ENCODE measurements at regions not wholly inside any gene's neighbourhood (a gene's known extent, or its start where the extent isn't known, plus 50 kb on each side); places are given as distances from the start of the nearest gene placed in this dataset.
A peak's percentile ranks its signal among the peaks of the same experiment; 100 is the strongest.

- Histone ChIP-seq H3K27me3 (ENCODE audit: control insufficient read depth in 1 of 2, insufficient read depth in 2 of 2, low read length in 1 of 2) (no peaks in the 10 kb centered on the region), H3K27ac (ENCODE audit: low read depth in 1 of 2, low read length in 2 of 2) (no peak overlapping the region), H3K36me3 (ENCODE audit: control insufficient read depth in 1 of 2, insufficient read depth in 2 of 2, low read length in 1 of 2) (no peaks in the 10 kb centered on the region), H3K4me1 (ENCODE audit: control insufficient read depth in 1 of 2, insufficient read depth in 2 of 2, low read length in 2 of 2) (no peaks in the 10 kb centered on the region), H3K9me3 (ENCODE audit: control insufficient read depth, low read length) (no peaks in the 10 kb centered on the region), H3K4me3 (ENCODE audit: low read length in 2 of 2) (no peak overlapping the region)
- ATAC-seq (ENCODE audit: low FRiP score), result peak; percentile 66
- WGBS, 2 donors, result 8 to 11% methylated on average over 14 of the region's 14 CpGs
- intact Hi-C loops (cut with DNase I), result no loop called here
- peak; percentile 36 to 77 for DNase-seq
These were observed 59.2 kb upstream of the ADGRB3 start for GRCh38 chr6:68575765-68576439.

- intact Hi-C loops (cut with DNase I), result no loop called here
- WGBS, 2 donors, result 82 to 84% methylated on average over 4 of the region's 4 CpGs
These were observed 62.1 kb upstream of the ADGRB3 start for GRCh38 chr6:68572975-68573374.

GRCh38 chr6:68572525-68572924, 62.6 kb upstream of the ADGRB3 start:
- H3K4me3 ChIP-seq (ENCODE audit: low read length in 2 of 2), result no peak overlapping the region
- no peaks in the 10 kb centered on the region for H3K4me1 ChIP-seq (ENCODE audit: control insufficient read depth in 1 of 2, insufficient read depth in 2 of 2, low read length in 2 of 2)
- H3K9me3 ChIP-seq (ENCODE audit: control insufficient read depth, low read length), result no peaks in the 10 kb centered on the region
- no peak for DNase-seq
- 78 to 81% methylated on average over 2 of the region's 2 CpGs for WGBS, 2 donors
- no peaks in the 10 kb centered on the region for H3K27me3 ChIP-seq (ENCODE audit: control insufficient read depth in 1 of 2, insufficient read depth in 2 of 2, low read length in 1 of 2)
- H3K27ac ChIP-seq (ENCODE audit: low read depth in 1 of 2, low read length in 2 of 2), result no peak overlapping the region
- ATAC-seq (ENCODE audit: low FRiP score), result no peak
- H3K36me3 ChIP-seq (ENCODE audit: control insufficient read depth in 1 of 2, insufficient read depth in 2 of 2, low read length in 1 of 2), result no peaks in the 10 kb centered on the region
- intact Hi-C loops (cut with DNase I), result no loop called here

More at GRCh38 chr6:68572975-68573374, 62.1 kb upstream of the ADGRB3 start:
- Histone ChIP-seq H3K36me3 (ENCODE audit: control insufficient read depth in 1 of 2, insufficient read depth in 2 of 2, low read length in 1 of 2) (no peaks in the 10 kb centered on the region), H3K9me3 (ENCODE audit: control insufficient read depth, low read length) (no peaks in the 10 kb centered on the region), H3K4me1 (ENCODE audit: control insufficient read depth in 1 of 2, insufficient read depth in 2 of 2, low read length in 2 of 2) (no peaks in the 10 kb centered on the region), H3K27me3 (ENCODE audit: control insufficient read depth in 1 of 2, insufficient read depth in 2 of 2, low read length in 1 of 2) (no peaks in the 10 kb centered on the region), H3K27ac (ENCODE audit: low read depth in 1 of 2, low read length in 2 of 2) (no peak overlapping the region), H3K4me3 (ENCODE audit: low read length in 2 of 2) (no peak overlapping the region)
- DNase-seq (no peak), ATAC-seq (ENCODE audit: low FRiP score) (no peak)

GRCh38 chr6:68559716-68560115, 75.4 kb upstream of the ADGRB3 start:
- no peak overlapping the region for H3K27ac ChIP-seq (ENCODE audit: low read depth in 1 of 2, low read length in 2 of 2)
- intact Hi-C loops (cut with DNase I), result no loop called here
- 39 to 42% methylated on average over 5 of the region's 5 CpGs for WGBS, 2 donors

GRCh38 chr6:68559070-68559469, 76.0 kb upstream of the ADGRB3 start:
- intact Hi-C loops (cut with DNase I), result no loop called here

More at GRCh38 chr6:68559716-68560115, 75.4 kb upstream of the ADGRB3 start:
- H3K27me3 ChIP-seq (ENCODE audit: control insufficient read depth in 1 of 2, insufficient read depth in 2 of 2, low read length in 1 of 2), result no peaks in the 10 kb centered on the region
- no peaks in the 10 kb centered on the region for H3K36me3 ChIP-seq (ENCODE audit: control insufficient read depth in 1 of 2, insufficient read depth in 2 of 2, low read length in 1 of 2)
- no peak for ATAC-seq (ENCODE audit: low FRiP score)
- H3K9me3 ChIP-seq (ENCODE audit: control insufficient read depth, low read length), result no peaks in the 10 kb centered on the region
- no peak overlapping the region for H3K4me3 ChIP-seq (ENCODE audit: low read length in 2 of 2)
- no peak for DNase-seq
- H3K4me1 ChIP-seq (ENCODE audit: control insufficient read depth in 1 of 2, insufficient read depth in 2 of 2, low read length in 2 of 2), result no peaks in the 10 kb centered on the region

GRCh38 chr6:68546620-68547019, 88.5 kb upstream of the ADGRB3 start:
- no peak for ATAC-seq (ENCODE audit: low FRiP score)

More at GRCh38 chr6:68559070-68559469, 76.0 kb upstream of the ADGRB3 start:
- Histone ChIP-seq H3K27me3 (ENCODE audit: control insufficient read depth in 1 of 2, insufficient read depth in 2 of 2, low read length in 1 of 2) (no peaks in the 10 kb centered on the region), H3K4me1 (ENCODE audit: control insufficient read depth in 1 of 2, insufficient read depth in 2 of 2, low read length in 2 of 2) (no peaks in the 10 kb centered on the region), H3K9me3 (ENCODE audit: control insufficient read depth, low read length) (no peaks in the 10 kb centered on the region), H3K27ac (ENCODE audit: low read depth in 1 of 2, low read length in 2 of 2) (no peak overlapping the region), H3K36me3 (ENCODE audit: control insufficient read depth in 1 of 2, insufficient read depth in 2 of 2, low read length in 1 of 2) (no peaks in the 10 kb centered on the region), H3K4me3 (ENCODE audit: low read length in 2 of 2) (no peak overlapping the region)
- ATAC-seq (ENCODE audit: low FRiP score), result no peak
- DNase-seq, result no peak
- 0 to 6% methylated on average over 1 of the region's 1 CpG for WGBS, 2 donors

GRCh38 chr6:68544450-68544849, 90.6 kb upstream of the ADGRB3 start:
- DNase-seq (no peak), ATAC-seq (ENCODE audit: low FRiP score) (no peak)
- Histone ChIP-seq H3K4me3 (ENCODE audit: low read length in 2 of 2) (no peak overlapping the region), H3K9me3 (ENCODE audit: control insufficient read depth, low read length) (no peaks in the 10 kb centered on the region), H3K4me1 (ENCODE audit: control insufficient read depth in 1 of 2, insufficient read depth in 2 of 2, low read length in 2 of 2) (no peaks in the 10 kb centered on the region), H3K27me3 (ENCODE audit: control insufficient read depth in 1 of 2, insufficient read depth in 2 of 2, low read length in 1 of 2) (no peaks in the 10 kb centered on the region), H3K27ac (ENCODE audit: low read depth in 1 of 2, low read length in 2 of 2) (no peak overlapping the region), H3K36me3 (ENCODE audit: control insufficient read depth in 1 of 2, insufficient read depth in 2 of 2, low read length in 1 of 2) (no peaks in the 10 kb centered on the region)
- intact Hi-C loops (cut with DNase I), result no loop called here
- 69 to 71% methylated on average over 3 of the region's 3 CpGs for WGBS, 2 donors

More at GRCh38 chr6:68546620-68547019, 88.5 kb upstream of the ADGRB3 start:
- Histone ChIP-seq H3K4me1 (ENCODE audit: control insufficient read depth in 1 of 2, insufficient read depth in 2 of 2, low read length in 2 of 2) (no peaks in the 10 kb centered on the region), H3K9me3 (ENCODE audit: control insufficient read depth, low read length) (no peaks in the 10 kb centered on the region), H3K4me3 (ENCODE audit: low read length in 2 of 2) (no peak overlapping the region), H3K36me3 (ENCODE audit: control insufficient read depth in 1 of 2, insufficient read depth in 2 of 2, low read length in 1 of 2) (no peaks in the 10 kb centered on the region), H3K27me3 (ENCODE audit: control insufficient read depth in 1 of 2, insufficient read depth in 2 of 2, low read length in 1 of 2) (no peaks in the 10 kb centered on the region), H3K27ac (ENCODE audit: low read depth in 1 of 2, low read length in 2 of 2) (no peak overlapping the region)
- intact Hi-C loops (cut with DNase I), result no loop called here
- no peak for DNase-seq
- 74 to 77% methylated on average over 1 of the region's 1 CpG for WGBS, 2 donors

GRCh38 chr6:68533339-68533795, 101.7 kb upstream of the ADGRB3 start:
- Histone ChIP-seq H3K4me1 (ENCODE audit: control insufficient read depth in 1 of 2, insufficient read depth in 2 of 2, low read length in 2 of 2) (no peaks in the 10 kb centered on the region), H3K9me3 (ENCODE audit: control insufficient read depth, low read length) (no peaks in the 10 kb centered on the region), H3K27me3 (ENCODE audit: control insufficient read depth in 1 of 2, insufficient read depth in 2 of 2, low read length in 1 of 2) (no peaks in the 10 kb centered on the region), H3K4me3 (ENCODE audit: low read length in 2 of 2) (no peak overlapping the region), H3K27ac (ENCODE audit: low read depth in 1 of 2, low read length in 2 of 2) (no peak overlapping the region), H3K36me3 (ENCODE audit: control insufficient read depth in 1 of 2, insufficient read depth in 2 of 2, low read length in 1 of 2) (no peaks in the 10 kb centered on the region)
- intact Hi-C loops (cut with DNase I), result no loop called here
- DNase-seq, result peak in 1 of 2 donors; percentile 36
- no peak for ATAC-seq (ENCODE audit: low FRiP score)
- 93 to 96% methylated on average over 18 to 21 of the region's 21 CpGs for WGBS, 2 donors

GRCh38 chr6:68527691-68528090, 107.4 kb upstream of the ADGRB3 start:
- DNase-seq (no peak), ATAC-seq (ENCODE audit: low FRiP score) (no peak)
- intact Hi-C loops (cut with DNase I), result no loop called here
- Histone ChIP-seq H3K27ac (ENCODE audit: low read depth in 1 of 2, low read length in 2 of 2) (no peak overlapping the region), H3K27me3 (ENCODE audit: control insufficient read depth in 1 of 2, insufficient read depth in 2 of 2, low read length in 1 of 2) (peaks cover 0 to 2% of the 10 kb centered on the region in 2 donors), H3K4me1 (ENCODE audit: control insufficient read depth in 1 of 2, insufficient read depth in 2 of 2, low read length in 2 of 2) (no peaks in the 10 kb centered on the region), H3K4me3 (ENCODE audit: low read length in 2 of 2) (no peak overlapping the region), H3K9me3 (ENCODE audit: control insufficient read depth, low read length) (peaks cover 3% of the 10 kb centered on the region), H3K36me3 (ENCODE audit: control insufficient read depth in 1 of 2, insufficient read depth in 2 of 2, low read length in 1 of 2) (no peaks in the 10 kb centered on the region)
- WGBS, 2 donors, result 84 to 89% methylated on average over 4 of the region's 4 CpGs

Measured in aorta (tissue), 5 donors.